IPS-20b (cell line): ENCODE measurements at regions not wholly inside any gene's neighbourhood (a gene's known extent, or its start where the extent isn't known, plus 50 kb on each side); places are given as distances from the start of the nearest gene placed in this dataset.

Experiments used
- H3K27ac ChIP-seq: one replicate; pipeline ENCODE4 v1.5.1; 2013; ENCODE audit warnings: low read length
- H3K27me3 ChIP-seq: 2 replicates; pipeline ENCODE4 v1.6.1; 2013; ENCODE audit warnings: mild to moderate bottlenecking, low read length, inconsistent platforms; ENCODE audit not compliant: insufficient read depth
- H3K36me3 ChIP-seq: 2 replicates; pipeline ENCODE4 v1.6.1; 2013; ENCODE audit warnings: low read depth, mild to moderate bottlenecking, inconsistent platforms, low read length, moderate library complexity; ENCODE audit not compliant: insufficient read depth
- H3K4me1 ChIP-seq: 2 replicates; pipeline ENCODE4 v1.6.1; 2013; ENCODE audit warnings: mild to moderate bottlenecking, control low read depth, inconsistent platforms, low read length, moderate library complexity; ENCODE audit not compliant: insufficient read depth
- H3K4me3 ChIP-seq: 2 replicates; pipeline ENCODE4 v1.5.1; 2013; ENCODE audit warnings: mild to moderate bottlenecking, low read length, inconsistent platforms
- H3K9ac ChIP-seq: 2 replicates; pipeline ENCODE4 v1.6.1; 2013; ENCODE audit warnings: low read depth, mild to moderate bottlenecking, inconsistent platforms, low read length, moderate library complexity
- H3K9me3 ChIP-seq: 2 replicates; pipeline ENCODE4 v1.6.1; 2013; ENCODE audit warnings: mild to moderate bottlenecking, low read depth, low read length, inconsistent platforms; ENCODE audit not compliant: insufficient read depth

DNA sequence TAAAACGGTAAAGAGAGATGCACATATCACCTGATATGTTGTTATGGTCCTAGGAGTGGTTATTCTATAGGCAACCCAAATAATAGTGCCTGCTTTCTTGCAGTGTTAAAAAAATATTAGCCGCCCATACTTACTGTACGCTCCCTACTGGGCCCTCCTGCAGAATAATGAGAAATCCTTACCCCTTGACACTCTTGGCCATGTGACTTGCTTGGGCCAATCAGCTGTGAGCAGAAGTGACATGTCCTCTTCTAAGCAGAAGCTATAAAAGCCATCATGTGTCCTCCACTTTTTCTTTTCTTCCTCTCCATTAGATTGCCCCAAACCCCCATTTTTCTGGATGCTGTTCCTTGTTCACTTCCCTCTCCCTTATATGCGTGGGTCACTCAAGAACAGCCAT lies 90.5 kb upstream of the SPRED2 start:
- H3K9ac ChIP-seq: no peak overlapping the region
- peaks cover 6% of the 10 kb centered on the region for H3K9me3 ChIP-seq
- H3K27me3 ChIP-seq: no peaks in the 10 kb centered on the region
- H3K4me3 ChIP-seq: no peak overlapping the region
- H3K4me1 ChIP-seq: no peaks in the 10 kb centered on the region; the same call in 1 of the 2 replicates
- H3K27ac ChIP-seq: no peak overlapping the region
- H3K36me3 ChIP-seq: no peaks in the 10 kb centered on the region

DNA sequence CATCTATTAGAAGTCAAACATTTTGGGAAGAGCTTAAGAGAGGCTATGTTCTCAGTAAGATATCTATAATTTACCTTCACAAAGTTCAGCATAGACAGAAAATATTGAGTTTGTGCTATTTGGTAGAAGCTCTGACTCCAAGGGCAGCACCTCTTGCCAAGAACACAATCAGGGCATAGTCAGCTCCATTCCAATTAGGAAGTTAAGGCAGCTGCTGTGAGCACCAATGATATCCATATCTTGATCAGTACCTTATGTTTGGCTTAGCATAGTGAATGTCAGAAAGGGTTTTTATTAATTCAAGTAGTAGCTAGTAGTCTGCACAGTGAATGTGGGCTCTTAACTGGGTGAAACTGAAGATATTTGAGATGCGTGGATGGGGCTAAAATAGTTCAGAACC lies 86.4 kb upstream of the SPRED2 start:
- H3K4me1 ChIP-seq: no peaks in the 10 kb centered on the region
- H3K27me3 ChIP-seq: no peaks in the 10 kb centered on the region

DNA sequence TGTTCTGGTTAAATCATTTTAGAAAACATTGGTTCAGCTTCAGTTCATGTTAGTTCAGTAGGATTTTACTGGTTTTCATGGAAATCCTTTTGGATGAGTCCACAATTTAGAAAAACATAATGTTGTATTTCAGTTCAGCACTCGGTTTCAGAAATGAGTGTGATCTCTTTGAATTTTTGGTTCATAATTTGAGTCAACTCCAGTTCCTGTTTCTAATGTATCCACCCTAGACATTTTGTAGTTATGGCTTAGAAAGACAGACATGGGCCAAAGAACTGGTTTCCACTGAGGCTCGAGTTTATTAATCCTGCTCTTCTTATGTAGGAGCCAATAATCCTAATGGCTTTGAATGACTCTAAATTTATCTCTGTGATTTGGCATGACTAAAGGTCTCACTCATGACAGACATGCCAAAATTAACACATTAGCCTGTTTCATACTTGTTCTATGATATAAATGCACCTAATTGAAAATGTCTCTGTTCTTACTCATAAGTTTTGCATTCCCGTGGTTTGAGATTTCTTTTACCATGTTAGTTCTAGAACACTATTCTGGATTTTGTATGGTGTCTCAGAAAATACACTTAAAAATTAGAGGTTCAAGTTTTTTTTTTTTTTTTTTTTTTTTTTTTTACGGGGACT lies 82.3 kb upstream of the SPRED2 start:
- Histone ChIP-seq H3K4me3 (no peak overlapping the region), H3K36me3 (no peaks in the 10 kb centered on the region), H3K27me3 (no peaks in the 10 kb centered on the region), H3K9ac (no peak overlapping the region), H3K27ac (no peak overlapping the region), H3K4me1 (no peaks in the 10 kb centered on the region), H3K9me3 (peaks cover 5% of the 10 kb centered on the region; the same call in 1 of the 2 replicates)

More for the DNA sequence above, 86.4 kb upstream of the SPRED2 start:
- peaks cover 6% of the 10 kb centered on the region for H3K9me3 ChIP-seq
- no peaks in the 10 kb centered on the region for H3K36me3 ChIP-seq
- H3K4me3 ChIP-seq: no peak overlapping the region
- no peak overlapping the region for H3K27ac ChIP-seq
- H3K9ac ChIP-seq: no peak overlapping the region

DNA sequence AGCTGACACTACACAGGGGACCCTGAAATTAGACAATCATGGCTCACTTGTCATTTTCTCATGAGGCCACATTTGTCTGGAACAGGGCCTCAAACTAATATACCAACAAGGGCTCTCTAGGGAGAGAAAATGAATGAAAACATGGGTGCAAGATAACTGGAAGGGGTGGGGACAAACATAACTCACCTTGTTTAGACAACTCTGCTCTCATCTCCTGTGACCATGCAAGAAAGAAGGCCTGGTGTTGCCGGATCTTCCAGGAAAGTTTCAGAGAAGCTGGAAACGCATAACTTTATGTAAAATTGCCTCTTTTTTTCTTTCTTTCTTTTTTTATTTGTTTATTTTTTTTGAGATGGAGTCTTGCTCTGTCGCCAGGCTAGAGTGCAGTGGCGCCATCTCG lies 80.4 kb upstream of the SPRED2 start:
- no peaks in the 10 kb centered on the region for H3K27me3 ChIP-seq
- H3K36me3 ChIP-seq: no peaks in the 10 kb centered on the region
- no peak overlapping the region for H3K9ac ChIP-seq
- no peaks in the 10 kb centered on the region for H3K4me1 ChIP-seq
- no peaks in the 10 kb centered on the region for H3K9me3 ChIP-seq
- H3K4me3 ChIP-seq: no peak overlapping the region
- no peak overlapping the region for H3K27ac ChIP-seq

DNA sequence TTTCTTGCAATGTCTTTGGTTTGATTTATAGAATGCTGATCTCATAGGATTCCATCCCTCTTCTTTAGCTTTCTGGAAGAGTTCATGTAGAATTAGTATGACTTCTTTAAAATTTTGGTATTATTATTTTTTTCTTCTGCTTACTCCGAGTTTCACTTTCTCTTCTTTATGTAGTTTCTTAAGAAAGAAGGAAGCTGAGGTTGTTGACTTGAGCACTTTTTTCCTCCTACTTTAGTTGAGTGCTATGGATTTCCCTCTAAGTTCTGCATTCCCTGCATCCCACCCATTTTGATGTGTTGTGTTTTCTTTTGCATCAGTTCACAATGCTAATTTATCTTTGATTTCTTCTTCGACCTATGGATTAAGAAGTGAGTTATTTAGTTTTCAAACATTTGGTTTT lies 78.9 kb upstream of the SPRED2 start:
- Histone ChIP-seq H3K4me3 (no peak overlapping the region), H3K27me3 (no peaks in the 10 kb centered on the region), H3K36me3 (no peaks in the 10 kb centered on the region), H3K27ac (no peak overlapping the region), H3K9ac (no peak overlapping the region), H3K9me3 (no peaks in the 10 kb centered on the region), H3K4me1 (no peaks in the 10 kb centered on the region)

DNA sequence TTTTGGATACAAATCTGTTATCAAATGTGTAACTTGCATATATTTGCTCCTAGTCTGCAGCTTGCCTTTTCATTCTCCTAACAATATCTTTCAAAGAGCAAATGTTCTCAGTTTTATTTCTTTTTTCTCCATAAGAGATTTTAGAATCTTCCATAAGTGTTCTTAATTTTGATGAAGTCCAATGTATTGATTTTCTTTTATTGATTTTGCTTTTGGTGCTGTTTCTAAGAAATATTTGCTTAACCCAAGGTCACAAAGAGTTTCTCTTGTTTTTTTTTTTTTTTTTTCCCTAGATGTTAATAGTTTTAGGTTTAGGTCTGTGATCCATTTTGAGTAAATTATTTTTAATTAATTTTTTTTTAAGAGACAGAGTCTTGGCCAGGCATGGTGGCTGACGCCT lies 75.8 kb upstream of the SPRED2 start:
- H3K9ac ChIP-seq: no peak overlapping the region
- H3K36me3 ChIP-seq: no peaks in the 10 kb centered on the region
- H3K27ac ChIP-seq: no peak overlapping the region
- H3K9me3 ChIP-seq: no peaks in the 10 kb centered on the region
- peaks cover 8% of the 10 kb centered on the region; the same call in 1 of the 2 replicates for H3K4me1 ChIP-seq
- no peak overlapping the region for H3K4me3 ChIP-seq
- no peaks in the 10 kb centered on the region for H3K27me3 ChIP-seq

DNA sequence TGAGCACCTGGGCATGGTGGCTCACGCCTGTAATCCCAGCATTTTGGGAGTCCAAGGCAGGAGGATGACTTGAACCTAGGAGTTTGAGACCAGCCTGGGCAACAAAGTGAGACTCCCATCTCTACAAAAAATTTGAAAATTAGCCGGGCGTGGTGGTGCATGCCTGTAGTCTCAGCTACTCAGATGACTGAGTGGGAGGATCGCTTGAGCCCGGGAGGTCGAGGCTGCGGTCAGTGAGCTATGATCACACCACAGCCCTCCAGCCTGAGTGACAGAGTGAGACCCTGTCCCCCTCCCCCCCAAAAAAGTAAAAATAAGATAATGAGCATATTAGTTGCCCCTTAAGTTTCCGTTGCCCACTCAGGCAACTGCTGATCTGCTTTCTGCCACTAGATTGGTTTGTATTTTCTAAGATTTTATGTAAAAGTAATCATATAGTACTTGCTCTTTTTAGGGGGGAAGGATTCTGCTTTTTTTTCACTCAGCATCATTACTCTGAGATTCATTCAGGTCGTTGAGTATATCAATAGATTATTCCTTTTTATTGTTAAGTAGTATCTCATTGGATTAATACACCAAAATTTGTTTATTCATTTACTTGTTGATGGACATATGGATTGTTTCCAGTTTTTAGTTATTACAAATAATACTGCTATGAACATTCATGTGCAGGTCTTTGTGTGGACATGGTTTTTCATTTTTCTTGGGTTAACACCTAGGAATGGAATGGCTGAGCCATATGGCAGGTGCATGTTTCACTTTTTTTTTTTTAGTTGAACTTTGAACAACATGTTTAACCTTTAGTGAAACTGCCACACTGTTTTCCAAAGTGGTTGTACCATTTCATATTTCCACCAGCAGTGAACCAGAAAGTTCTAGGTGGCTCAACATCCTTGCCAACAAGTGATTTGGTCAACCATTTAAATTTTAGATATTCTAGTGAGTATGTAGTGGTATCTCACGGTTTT lies 75.0 kb upstream of the SPRED2 start:
- no peaks in the 10 kb centered on the region for H3K36me3 ChIP-seq
- no peaks in the 10 kb centered on the region for H3K9me3 ChIP-seq
- H3K4me3 ChIP-seq: no peak overlapping the region
- no peak overlapping the region for H3K9ac ChIP-seq
- no peak overlapping the region for H3K27ac ChIP-seq
- peaks cover 8% of the 10 kb centered on the region; the same call in 1 of the 2 replicates for H3K4me1 ChIP-seq
- H3K27me3 ChIP-seq: no peaks in the 10 kb centered on the region

DNA sequence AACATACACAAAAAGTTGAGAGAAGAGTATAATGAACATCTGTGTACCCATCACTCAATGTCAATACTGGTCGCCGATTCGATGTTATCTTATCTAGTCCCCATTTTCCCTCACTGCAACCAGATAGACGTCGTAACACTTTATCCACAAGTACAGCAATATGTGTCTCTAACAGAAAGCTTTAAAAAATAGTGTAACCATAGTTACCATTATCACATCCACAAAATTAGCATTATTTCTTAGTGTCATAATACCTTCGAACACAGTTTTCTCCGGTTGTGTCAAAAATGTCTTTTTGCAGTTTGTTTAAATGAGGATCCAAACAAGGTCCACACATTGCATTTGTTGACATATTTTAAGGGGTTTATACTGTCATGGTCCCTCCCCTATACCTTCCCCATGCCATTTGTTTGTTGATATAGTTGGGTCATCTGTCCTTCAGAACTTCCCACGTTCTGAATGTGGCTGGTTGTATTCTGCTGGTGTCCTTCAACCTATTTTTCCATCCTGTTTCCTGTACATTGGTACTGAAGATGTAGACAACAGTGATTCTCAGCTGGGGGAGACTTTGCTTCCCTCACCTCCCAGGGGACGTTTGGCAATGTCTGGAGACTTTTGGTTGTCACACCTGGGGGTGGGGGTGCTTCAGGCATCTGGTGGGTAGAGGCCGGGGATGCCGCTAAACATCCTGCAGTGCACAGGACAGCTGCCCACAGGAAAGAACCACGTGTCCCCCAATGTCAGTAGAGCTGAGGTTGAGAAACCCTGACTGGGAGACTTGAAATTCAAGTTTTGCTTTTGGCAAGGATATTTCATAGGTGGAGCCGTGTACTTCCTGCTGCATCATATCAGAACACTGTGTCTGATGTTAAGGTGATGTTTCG lies 72.7 kb upstream of the SPRED2 start:
- H3K4me3 ChIP-seq: no peak overlapping the region
- H3K36me3 ChIP-seq: no peaks in the 10 kb centered on the region
- peaks cover 8% of the 10 kb centered on the region; the same call in 1 of the 2 replicates for H3K4me1 ChIP-seq
- no peaks in the 10 kb centered on the region for H3K9me3 ChIP-seq
- no peaks in the 10 kb centered on the region for H3K27me3 ChIP-seq
- no peak overlapping the region for H3K9ac ChIP-seq
- H3K27ac ChIP-seq: no peak overlapping the region

DNA sequence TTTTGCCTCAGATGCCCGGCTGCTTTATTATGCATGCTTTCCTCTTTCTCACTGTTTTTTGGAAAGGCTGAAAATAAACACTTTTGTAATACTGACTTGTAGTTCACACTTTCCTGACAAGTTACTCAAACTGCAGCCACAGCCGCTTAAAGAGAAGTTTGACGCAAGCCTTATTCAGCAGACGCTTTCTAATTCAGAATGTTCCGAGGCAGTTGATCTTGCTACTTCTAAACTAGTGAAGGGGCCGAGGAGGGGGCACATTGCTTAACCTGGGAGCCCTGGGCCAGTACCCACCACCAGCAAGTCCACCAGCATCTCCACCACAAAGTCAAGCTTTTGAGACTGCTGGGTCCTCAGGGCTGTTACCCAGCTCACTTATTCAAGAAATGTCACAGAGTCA lies 71.8 kb upstream of the SPRED2 start:
- Histone ChIP-seq H3K27ac (no peak overlapping the region), H3K9ac (no peak overlapping the region), H3K4me3 (no peak overlapping the region), H3K36me3 (no peaks in the 10 kb centered on the region), H3K9me3 (no peaks in the 10 kb centered on the region), H3K27me3 (no peaks in the 10 kb centered on the region), H3K4me1 (peaks cover 8% of the 10 kb centered on the region; the same call in 1 of the 2 replicates)

DNA sequence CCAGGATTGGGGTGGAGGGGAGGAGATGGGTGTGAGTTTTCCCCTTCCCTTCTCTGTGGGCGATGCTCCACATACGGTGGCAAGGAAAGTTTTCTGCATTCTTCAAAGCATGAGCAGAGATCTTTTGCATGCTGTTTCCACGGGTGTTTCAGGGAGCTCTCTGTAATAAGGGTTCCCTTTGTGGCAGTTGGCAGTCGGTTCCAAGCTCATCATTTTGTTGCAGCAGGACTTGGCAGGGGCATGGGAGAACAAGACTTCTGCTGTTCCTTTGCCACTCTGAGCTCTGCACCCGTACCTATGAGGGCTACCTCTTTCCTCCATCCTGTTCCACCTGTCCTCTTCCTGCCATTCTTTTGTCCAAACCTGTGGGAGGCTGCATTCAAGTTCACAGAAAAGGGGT lies 71.3 kb upstream of the SPRED2 start:
- no peaks in the 10 kb centered on the region for H3K27me3 ChIP-seq
- H3K4me3 ChIP-seq: no peak overlapping the region
- H3K9ac ChIP-seq: no peak overlapping the region
- no peak overlapping the region for H3K27ac ChIP-seq
- H3K4me1 ChIP-seq: peaks cover 8% of the 10 kb centered on the region; the same call in 1 of the 2 replicates
- no peaks in the 10 kb centered on the region for H3K36me3 ChIP-seq
- no peaks in the 10 kb centered on the region for H3K9me3 ChIP-seq

DNA sequence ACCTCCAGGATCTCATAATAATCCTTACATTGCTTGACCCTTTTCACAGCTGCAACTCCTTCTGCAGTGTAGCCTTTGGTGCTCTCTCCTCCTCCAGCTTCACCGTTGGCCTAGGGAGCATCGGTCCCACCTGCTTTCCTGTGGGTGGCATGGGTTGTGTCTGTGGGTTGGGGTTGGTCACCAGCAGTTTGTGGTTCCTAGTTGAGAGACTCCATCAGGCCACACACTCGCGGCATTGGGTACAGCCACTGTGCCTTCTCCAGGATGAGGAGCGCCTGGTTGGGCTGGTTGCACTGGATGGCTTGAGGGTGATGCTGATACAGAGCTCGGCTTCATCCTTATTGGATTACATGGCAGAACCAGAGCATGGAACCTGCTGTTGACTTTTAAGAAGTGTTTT lies 69.4 kb upstream of the SPRED2 start:
- Histone ChIP-seq H3K4me1 (peaks cover 8% of the 10 kb centered on the region; the same call in 1 of the 2 replicates), H3K4me3 (no peak overlapping the region), H3K9me3 (no peaks in the 10 kb centered on the region), H3K27ac (no peak overlapping the region), H3K9ac (no peak overlapping the region), H3K27me3 (no peaks in the 10 kb centered on the region), H3K36me3 (no peaks in the 10 kb centered on the region)
